Breast epithelium (tissue), 3 donors: ENCODE measurements at regions not wholly inside any gene's neighbourhood (a gene's known extent, or its start where the extent isn't known, plus 50 kb on each side); places are given as distances from the start of the nearest gene placed in this dataset.

Experiments
- CTCF ChIP-seq, 3 donors: fragments of 450-650 bp; IDR thresholded peaks; one replicate each; pipeline ENCODE4 v1.5.1; 2016 to 2017; ENCODE audit warnings: antibody characterized with exemption in 3 of 3, mild to moderate bottlenecking in 3 of 3, moderate library complexity in 3 of 3
- POLR2A ChIP-seq: fragments of 450-650 bp; IDR thresholded peaks from one replicate; pipeline ENCODE4 v1.6.1; 2016; ENCODE audit warnings: antibody characterized with exemption, mild to moderate bottlenecking, moderate library complexity
- POLR2AphosphoS5 ChIP-seq, 3 donors: sonication (generic); formaldehyde crosslinking; IDR thresholded peaks; one replicate each; pipeline ENCODE4 v1.6.1; 2017; ENCODE audit warnings: antibody characterized with exemption in 3 of 3

DNA sequence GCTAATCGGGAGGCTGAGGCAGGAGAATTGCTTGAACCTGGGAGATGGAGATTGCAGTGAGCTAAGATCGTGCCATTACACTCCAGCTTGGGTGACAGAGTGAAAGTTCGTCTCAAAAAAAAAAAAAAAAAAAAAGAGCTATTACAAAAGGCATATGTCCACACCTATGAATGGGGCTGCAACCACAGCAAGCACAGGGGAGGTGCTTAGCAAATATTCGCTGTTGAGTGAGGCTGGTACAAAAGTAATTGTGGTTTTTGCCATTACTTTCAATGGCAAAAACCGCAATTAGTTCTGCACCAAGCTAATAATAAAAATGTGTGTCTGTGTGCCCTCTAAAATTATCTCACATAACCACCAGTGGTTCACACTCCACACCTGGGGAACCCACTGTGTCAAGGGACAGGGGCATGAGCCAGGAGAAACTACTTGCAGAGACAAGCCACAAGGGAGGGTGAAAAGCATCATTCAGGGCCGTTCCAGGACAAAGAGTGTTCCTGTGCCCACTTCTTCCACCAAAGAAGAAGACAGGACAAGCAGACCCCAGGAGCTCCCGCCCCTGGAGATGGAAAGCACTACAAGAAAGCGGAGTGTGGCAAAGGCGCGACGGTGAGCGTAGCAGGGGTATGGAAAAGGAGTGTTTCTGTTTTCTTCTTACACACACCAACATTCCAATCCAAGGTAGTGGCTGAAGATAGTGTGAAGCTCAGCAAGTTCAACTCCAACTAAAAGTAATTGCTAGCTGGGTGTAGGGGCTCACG lies 84.4 kb upstream of the CNEP1R1 start:
- TF ChIP-seq POLR2A (no peak), CTCF (IDR thresholded peaks at IDR 0.05) (no peak), POLR2AphosphoS5 (IDR thresholded peaks at IDR 0.05) (no peak)
